ENCODE measurements at regions not wholly inside any gene's neighbourhood (a gene's known extent, or its start where the extent isn't known, plus 50 kb on each side); places are given as distances from the start of the nearest gene placed in this dataset.

- TF ChIP-seq CTCF (IDR thresholded peaks at IDR 0.05) (no peak), POLR2AphosphoS5 (IDR thresholded peaks at IDR 0.05) (no peak)
These were observed 651.5 kb upstream of the CADM2 start for GRCh38 chr3:84307339-84307738.

Measured in breast epithelium (tissue), 3 donors.